ENCODE measurements at regions not wholly inside any gene's neighbourhood (a gene's known extent, or its start where the extent isn't known, plus 50 kb on each side); places are given as distances from the start of the nearest gene placed in this dataset.

- no peaks in the 10 kb centered on the region for H3K36me3 ChIP-seq (ENCODE audit: insufficient read depth)
- TF ChIP-seq CTCF (conservative IDR thresholded peaks at IDR 0.05; ENCODE audit: low read depth, low read length), result no peak
- H3K27me3 ChIP-seq (ENCODE audit: insufficient read depth, low read depth), result no peaks in the 10 kb centered on the region
- H2AFZ ChIP-seq (ENCODE audit: low read depth), result no peak overlapping the region
- no peak overlapping the region for H3K27ac ChIP-seq
- H3K4me2 ChIP-seq, result no peak overlapping the region
- no peaks in the 10 kb centered on the region for H4K20me1 ChIP-seq (ENCODE audit: insufficient read depth)
- no peaks in the 10 kb centered on the region for H3K79me2 ChIP-seq (ENCODE audit: insufficient read depth, low read depth)
- no peak overlapping the region for H3K4me3 ChIP-seq (IDR thresholded peaks at IDR 0.05; ENCODE audit: insufficient read depth, low read depth, low read length)
- no peak overlapping the region for H3K9ac ChIP-seq
- no peaks in the 10 kb centered on the region for H3K4me1 ChIP-seq (ENCODE audit: low read depth, poor library complexity, severe bottlenecking)
These were observed 737.1 kb downstream of the PTPRU start for GRCh38 chr1:29973406-29973805.

GRCh38 chr1:29972421-29973053, 736.2 kb downstream of the PTPRU start:
- Histone ChIP-seq H3K79me2 (ENCODE audit: insufficient read depth, low read depth) (no peaks in the 10 kb centered on the region), H3K9ac (no peak overlapping the region), H2AFZ (ENCODE audit: low read depth) (no peak overlapping the region), H3K27ac (no peak overlapping the region), H4K20me1 (ENCODE audit: insufficient read depth) (no peaks in the 10 kb centered on the region), H3K4me2 (no peak overlapping the region), H3K27me3 (ENCODE audit: insufficient read depth, low read depth) (no peaks in the 10 kb centered on the region), H3K36me3 (ENCODE audit: insufficient read depth) (no peaks in the 10 kb centered on the region), H3K4me1 (ENCODE audit: low read depth, poor library complexity, severe bottlenecking) (no peaks in the 10 kb centered on the region), H3K4me3 (IDR thresholded peaks at IDR 0.05; ENCODE audit: insufficient read depth, low read depth, low read length) (no peak overlapping the region)
- TF ChIP-seq CTCF (conservative IDR thresholded peaks at IDR 0.05; ENCODE audit: low read depth, low read length), result no peak

GRCh38 chr1:29971703-29972102, 735.4 kb downstream of the PTPRU start:
- no peak overlapping the region for H3K9ac ChIP-seq

GRCh38 chr1:29970747-29971325, 734.5 kb downstream of the PTPRU start:
- no peaks in the 10 kb centered on the region for H3K36me3 ChIP-seq (ENCODE audit: insufficient read depth)
- no peak overlapping the region for H3K4me2 ChIP-seq
- no peaks in the 10 kb centered on the region for H3K79me2 ChIP-seq (ENCODE audit: insufficient read depth, low read depth)
- no peak overlapping the region for H3K9ac ChIP-seq
- no peak overlapping the region for H2AFZ ChIP-seq (ENCODE audit: low read depth)
- no peaks in the 10 kb centered on the region for H3K4me1 ChIP-seq (ENCODE audit: low read depth, poor library complexity, severe bottlenecking)
- H4K20me1 ChIP-seq (ENCODE audit: insufficient read depth), result no peaks in the 10 kb centered on the region
- no peak overlapping the region for H3K27ac ChIP-seq
- no peak for TF ChIP-seq CTCF (conservative IDR thresholded peaks at IDR 0.05; ENCODE audit: low read depth, low read length)
- H3K27me3 ChIP-seq (ENCODE audit: insufficient read depth, low read depth), result no peaks in the 10 kb centered on the region
- H3K4me3 ChIP-seq (IDR thresholded peaks at IDR 0.05; ENCODE audit: insufficient read depth, low read depth, low read length), result no peak overlapping the region

More at GRCh38 chr1:29971703-29972102, 735.4 kb downstream of the PTPRU start:
- Histone ChIP-seq H3K4me1 (ENCODE audit: low read depth, poor library complexity, severe bottlenecking) (no peaks in the 10 kb centered on the region), H3K27ac (no peak overlapping the region), H2AFZ (ENCODE audit: low read depth) (no peak overlapping the region), H3K79me2 (ENCODE audit: insufficient read depth, low read depth) (no peaks in the 10 kb centered on the region), H3K4me3 (IDR thresholded peaks at IDR 0.05; ENCODE audit: insufficient read depth, low read depth, low read length) (no peak overlapping the region), H3K4me2 (no peak overlapping the region), H3K27me3 (ENCODE audit: insufficient read depth, low read depth) (no peaks in the 10 kb centered on the region), H3K36me3 (ENCODE audit: insufficient read depth) (no peaks in the 10 kb centered on the region), H4K20me1 (ENCODE audit: insufficient read depth) (no peaks in the 10 kb centered on the region)
- no peak for TF ChIP-seq CTCF (conservative IDR thresholded peaks at IDR 0.05; ENCODE audit: low read depth, low read length)

All from KMS-11 (cell line).